ENCODE measurements at regions not wholly inside any gene's neighbourhood (a gene's known extent, or its start where the extent isn't known, plus 50 kb on each side); places are given as distances from the start of the nearest gene placed in this dataset.

GRCh38 chr2:120418174-120418787 lies 72.3 kb downstream of the INHBB start:
- Histone ChIP-seq H3K4me2 (ENCODE audit: insufficient read depth, low read length) (no peak overlapping the region), H3K27me3 (ENCODE audit: insufficient read depth, low read length) (peaks cover 33% of the 10 kb centered on the region), H3K27ac (ENCODE audit: low read depth, low read length) (no peak overlapping the region), H3K36me3 (ENCODE audit: insufficient read depth, low read length) (no peaks in the 10 kb centered on the region), H3K4me1 (ENCODE audit: insufficient read depth, low read length) (no peaks in the 10 kb centered on the region), H4K20me1 (ENCODE audit: insufficient read depth, low read length) (no peaks in the 10 kb centered on the region), H2AFZ (ENCODE audit: low read length) (no peak overlapping the region), H3K4me3 (ENCODE audit: insufficient read depth, low read length) (no peak overlapping the region), H3K9me3 (ENCODE audit: low read depth, low read length) (no peaks in the 10 kb centered on the region), H3K79me2 (ENCODE audit: insufficient read depth, low read length) (no peaks in the 10 kb centered on the region)
- no peak for TF ChIP-seq CTCF (IDR thresholded peaks at IDR 0.05; ENCODE audit: extremely low read depth, low read depth, low read length)
- DNase-seq (ENCODE audit: insufficient read length, low spot score, missing footprints): peak; percentile 29

GRCh38 chr2:120419073-120419472 lies 73.1 kb downstream of the INHBB start:
- TF ChIP-seq CTCF (IDR thresholded peaks at IDR 0.05; ENCODE audit: extremely low read depth, low read depth, low read length): no peak
- H2AFZ ChIP-seq (ENCODE audit: low read length): no peak overlapping the region
- no peak for DNase-seq (ENCODE audit: insufficient read length, low spot score, missing footprints)
- no peak overlapping the region for H3K4me2 ChIP-seq (ENCODE audit: insufficient read depth, low read length)
- H4K20me1 ChIP-seq (ENCODE audit: insufficient read depth, low read length): no peaks in the 10 kb centered on the region
- no peak overlapping the region for H3K27ac ChIP-seq (ENCODE audit: low read depth, low read length)
- H3K4me3 ChIP-seq (ENCODE audit: insufficient read depth, low read length): no peak overlapping the region
- no peaks in the 10 kb centered on the region for H3K79me2 ChIP-seq (ENCODE audit: insufficient read depth, low read length)
- H3K36me3 ChIP-seq (ENCODE audit: insufficient read depth, low read length): no peaks in the 10 kb centered on the region
- peaks cover 37% of the 10 kb centered on the region for H3K27me3 ChIP-seq (ENCODE audit: insufficient read depth, low read length)
- H3K9me3 ChIP-seq (ENCODE audit: low read depth, low read length): no peaks in the 10 kb centered on the region
- no peaks in the 10 kb centered on the region for H3K4me1 ChIP-seq (ENCODE audit: insufficient read depth, low read length)

GRCh38 chr2:120419955-120420354 lies 74.0 kb downstream of the INHBB start:
- H3K79me2 ChIP-seq (ENCODE audit: insufficient read depth, low read length): no peaks in the 10 kb centered on the region
- peaks cover 32% of the 10 kb centered on the region for H3K27me3 ChIP-seq (ENCODE audit: insufficient read depth, low read length)
- no peak overlapping the region for H3K4me3 ChIP-seq (ENCODE audit: insufficient read depth, low read length)
- no peaks in the 10 kb centered on the region for H3K9me3 ChIP-seq (ENCODE audit: low read depth, low read length)
- H3K27ac ChIP-seq (ENCODE audit: low read depth, low read length): no peak overlapping the region
- no peak overlapping the region for H2AFZ ChIP-seq (ENCODE audit: low read length)
- DNase-seq (ENCODE audit: insufficient read length, low spot score, missing footprints): no peak
- no peak overlapping the region for H3K4me2 ChIP-seq (ENCODE audit: insufficient read depth, low read length)
- no peaks in the 10 kb centered on the region for H3K36me3 ChIP-seq (ENCODE audit: insufficient read depth, low read length)
- no peaks in the 10 kb centered on the region for H3K4me1 ChIP-seq (ENCODE audit: insufficient read depth, low read length)
- TF ChIP-seq CTCF (IDR thresholded peaks at IDR 0.05; ENCODE audit: extremely low read depth, low read depth, low read length): no peak
- H4K20me1 ChIP-seq (ENCODE audit: insufficient read depth, low read length): no peaks in the 10 kb centered on the region

GRCh38 chr2:120421126-120421829 lies 75.3 kb downstream of the INHBB start:
- Histone ChIP-seq H3K36me3 (ENCODE audit: insufficient read depth, low read length) (no peaks in the 10 kb centered on the region), H3K9me3 (ENCODE audit: low read depth, low read length) (no peaks in the 10 kb centered on the region), H3K4me3 (ENCODE audit: insufficient read depth, low read length) (no peak overlapping the region), H3K27ac (ENCODE audit: low read depth, low read length) (no peak overlapping the region), H4K20me1 (ENCODE audit: insufficient read depth, low read length) (no peaks in the 10 kb centered on the region), H3K79me2 (ENCODE audit: insufficient read depth, low read length) (no peaks in the 10 kb centered on the region), H3K4me1 (ENCODE audit: insufficient read depth, low read length) (no peaks in the 10 kb centered on the region), H2AFZ (ENCODE audit: low read length) (no peak overlapping the region), H3K4me2 (ENCODE audit: insufficient read depth, low read length) (no peak overlapping the region), H3K27me3 (ENCODE audit: insufficient read depth, low read length) (peaks cover 43% of the 10 kb centered on the region)
- DNase-seq (ENCODE audit: insufficient read length, low spot score, missing footprints): peak; percentile 37
- no peak for TF ChIP-seq CTCF (IDR thresholded peaks at IDR 0.05; ENCODE audit: extremely low read depth, low read depth, low read length)
